ENCODE measurements at regions not wholly inside any gene's neighbourhood (a gene's known extent, or its start where the extent isn't known, plus 50 kb on each side); places are given as distances from the start of the nearest gene placed in this dataset.
"Not testable (repeated sequence)": the region's sequence is repeated elsewhere in the genome, so short reads cannot be mapped to it uniquely, and the experiment has no call there.

- DNase-seq = no peak
Measured at GRCh38 chrX:34401411-34401810, 255.7 kb downstream of the TMEM47 start.

DNA sequence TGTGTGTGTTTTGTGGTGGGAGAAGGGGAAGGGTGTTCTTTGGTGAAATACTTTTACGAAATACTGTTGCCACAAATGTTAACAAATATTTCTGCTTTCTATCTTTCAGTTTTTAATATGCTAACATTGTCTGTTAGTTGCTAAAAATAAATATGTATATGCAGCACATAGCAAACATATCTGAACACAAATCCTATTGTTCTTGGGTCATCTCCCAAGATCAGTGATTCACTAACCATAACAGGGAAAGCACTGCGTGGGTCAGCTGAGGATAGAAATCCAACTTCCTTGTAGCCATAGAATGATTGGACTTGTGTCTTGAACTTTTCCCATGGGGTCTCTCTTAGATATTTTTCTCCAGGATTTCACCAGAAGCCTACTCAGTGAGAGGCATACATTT lies 250.3 kb upstream of the FAM47A start:
- no peak for DNase-seq

DNA sequence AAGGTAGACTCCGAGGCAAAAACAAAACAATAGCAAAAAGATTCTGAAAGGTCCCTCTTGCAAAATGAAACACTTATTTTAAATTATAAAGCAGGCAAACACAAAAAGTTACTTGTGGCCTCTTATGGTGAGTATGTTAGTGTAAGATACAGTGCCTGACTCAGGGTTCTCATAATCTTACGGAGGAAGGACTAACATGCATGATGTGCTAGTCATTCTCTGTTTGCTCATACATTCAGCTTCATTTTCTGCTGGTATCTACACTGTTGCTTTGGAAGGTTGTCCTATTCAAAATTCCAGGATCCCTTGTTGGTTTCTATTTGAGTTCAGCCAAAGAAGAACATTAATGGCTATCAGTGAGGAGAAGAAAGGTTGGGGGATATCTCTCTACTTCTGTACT lies 249.1 kb upstream of the FAM47A start:
- no peak for DNase-seq

- no peak for DNase-seq
Measured at GRCh38 chrX:34379891-34380290, 247.8 kb upstream of the FAM47A start.

GRCh38 chrX:34377645-34378044 lies 245.5 kb upstream of the FAM47A start:
- no peak for DNase-seq

- no peak for DNase-seq
Measured at GRCh38 chrX:34371754-34372153, 239.6 kb upstream of the FAM47A start.

DNA sequence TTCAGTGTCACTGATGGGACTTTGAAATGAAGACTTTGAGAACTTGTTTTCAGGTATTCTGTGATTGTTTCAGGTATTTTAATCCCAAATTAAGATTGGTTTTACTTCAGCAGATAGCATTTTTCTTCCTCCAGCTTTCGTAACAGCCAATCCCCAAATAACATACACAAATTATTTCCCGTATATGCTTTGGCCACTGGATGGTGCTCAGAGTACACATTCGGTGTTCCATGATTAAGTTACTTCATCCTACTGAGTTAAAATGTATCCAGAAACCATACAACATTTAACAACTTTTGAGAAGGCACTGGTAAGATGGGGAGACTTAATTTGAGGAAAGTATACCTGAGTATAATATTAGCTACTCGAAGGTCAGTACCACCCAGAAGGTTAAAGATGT lies 233.4 kb upstream of the FAM47A start:
- peak; percentile 10 for DNase-seq

GRCh38 chrX:34350561-34351335 lies 218.6 kb upstream of the FAM47A start:
- DNase-seq = no peak

GRCh38 chrX:34343001-34343400 lies 210.9 kb upstream of the FAM47A start:
- no peak for DNase-seq

- no peak for DNase-seq
Measured at GRCh38 chrX:34341814-34342213, 209.7 kb upstream of the FAM47A start.

GRCh38 chrX:34341258-34341657 lies 209.1 kb upstream of the FAM47A start:
- no peak for DNase-seq

- no peak for DNase-seq
Measured at GRCh38 chrX:34338046-34338445, 205.9 kb upstream of the FAM47A start.

- DNase-seq = not testable (repeated sequence)
Measured at GRCh38 chrX:34335376-34335775, 203.3 kb upstream of the FAM47A start.

DNA sequence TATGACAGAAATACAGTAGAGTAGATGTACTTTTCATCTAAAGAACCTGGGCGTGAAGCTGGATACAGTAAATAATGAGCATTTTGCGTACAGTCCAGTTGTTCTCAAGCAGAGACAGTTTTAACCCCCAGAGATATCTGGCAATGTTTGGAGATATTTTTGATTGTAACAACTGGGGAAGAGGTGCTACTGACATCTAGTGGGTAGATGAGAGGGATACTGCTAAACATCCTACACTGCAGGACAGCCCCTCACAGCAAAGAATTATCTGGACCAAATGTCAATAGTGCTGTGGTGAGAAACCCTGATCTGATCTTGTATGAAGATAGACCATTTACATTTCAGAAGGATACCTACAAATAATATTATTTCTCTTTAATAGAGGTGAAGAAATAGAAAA lies 200.2 kb upstream of the FAM47A start:
- no peak for DNase-seq

GRCh38 chrX:34325460-34325859 lies 193.3 kb upstream of the FAM47A start:
- DNase-seq = no peak

GRCh38 chrX:34320424-34320823 lies 188.3 kb upstream of the FAM47A start:
- not testable (repeated sequence) for DNase-seq

GRCh38 chrX:34300871-34301270 lies 168.8 kb upstream of the FAM47A start:
- peak; percentile 0 for DNase-seq

- DNase-seq = no peak
Measured at GRCh38 chrX:34299451-34299967, 167.4 kb upstream of the FAM47A start.

- no peak for DNase-seq
Measured at GRCh38 chrX:34294665-34295064, 162.6 kb upstream of the FAM47A start.

- DNase-seq = no peak
Measured at GRCh38 chrX:34288782-34289181, 156.7 kb upstream of the FAM47A start.

DNA sequence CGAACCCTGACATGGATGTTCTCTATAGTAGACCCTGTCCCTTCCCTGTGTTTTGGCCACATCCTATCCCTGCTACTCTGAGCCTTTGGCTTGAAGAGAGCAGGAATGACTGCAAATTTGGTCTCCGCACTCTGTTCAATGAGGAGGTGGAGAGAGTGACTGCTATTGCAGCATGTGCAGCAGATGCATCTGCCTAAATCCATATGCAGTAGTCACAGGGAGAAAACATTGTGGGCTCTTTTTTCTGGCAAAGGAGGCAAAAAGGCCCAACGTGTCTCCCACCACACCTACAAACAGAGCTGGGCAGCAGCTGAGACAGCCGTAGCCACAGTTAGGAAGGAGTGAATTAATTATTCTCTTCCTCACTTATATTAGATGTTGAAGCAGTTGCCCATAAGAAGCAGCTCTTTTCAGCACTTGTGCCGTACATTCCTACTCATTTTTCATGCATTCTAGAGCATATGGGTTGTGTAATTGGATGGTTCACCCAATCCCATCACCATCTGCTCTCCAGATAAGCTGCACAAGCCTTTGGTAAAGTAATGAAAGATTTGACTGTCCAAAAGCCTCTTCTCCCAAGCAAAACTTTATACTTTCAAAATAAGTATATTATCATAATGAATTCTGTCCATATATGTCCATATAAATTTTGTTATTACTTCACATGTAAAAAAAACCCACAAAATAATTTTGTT lies 147.9 kb upstream of the FAM47A start:
- no peak for DNase-seq

DNA sequence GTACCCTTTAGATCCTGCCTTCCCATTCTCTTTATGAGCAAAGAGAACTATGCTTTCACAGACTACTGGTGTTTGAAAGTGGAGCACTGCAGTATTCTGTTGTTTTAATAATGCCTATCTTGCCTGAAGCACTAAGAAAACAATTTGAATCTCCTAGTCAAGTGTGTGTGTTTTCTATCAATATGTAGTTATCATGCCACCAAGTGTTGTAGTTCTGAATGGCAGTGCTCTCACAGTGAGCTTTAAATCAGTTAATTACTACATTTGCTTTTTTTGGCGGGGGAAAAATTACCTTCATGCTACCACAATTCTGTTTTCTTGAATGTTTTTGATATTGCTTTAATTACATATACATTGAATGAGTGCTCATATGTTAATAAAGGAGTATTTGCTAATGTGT lies 143.6 kb upstream of the FAM47A start:
- no peak for DNase-seq

- DNase-seq = no peak
Measured at GRCh38 chrX:34270434-34270833, 138.3 kb upstream of the FAM47A start.

- no peak for DNase-seq
Measured at GRCh38 chrX:34238896-34239295, 106.8 kb upstream of the FAM47A start.

Data from amniotic stem cell (primary cell).